HUES64 (cell line): ENCODE measurements at regions not wholly inside any gene's neighbourhood (a gene's known extent, or its start where the extent isn't known, plus 50 kb on each side); places are given as distances from the start of the nearest gene placed in this dataset.

ENCODE experiments used
- H3K27ac ChIP-seq: 2 replicates; pipeline ENCODE4 v1.7.0; 2013; ENCODE audit warnings: low read depth, low read length, inconsistent platforms
- H3K27me3 ChIP-seq: 2 replicates; pipeline ENCODE4 v1.6.1; 2013; ENCODE audit warnings: mild to moderate bottlenecking, low read length; ENCODE audit not compliant: insufficient read depth
- H3K36me3 ChIP-seq: 2 replicates; pipeline ENCODE4 v1.6.1; 2013; ENCODE audit warnings: mild to moderate bottlenecking, low read length; ENCODE audit not compliant: insufficient read depth
- H3K4me1 ChIP-seq: 2 replicates; pipeline ENCODE4 v1.6.1; 2013; ENCODE audit warnings: mild to moderate bottlenecking, low read length, moderate library complexity; ENCODE audit not compliant: insufficient read depth
- H3K4me3 ChIP-seq: 2 replicates; pipeline ENCODE4 v1.5.1; 2013; ENCODE audit warnings: mild to moderate bottlenecking, low read length, moderate library complexity
- H3K9ac ChIP-seq: 2 replicates; pipeline ENCODE4 v1.6.1; 2013; ENCODE audit warnings: mild to moderate bottlenecking, low read depth, low read length
- H3K9me3 ChIP-seq: 2 replicates; pipeline ENCODE4 v1.6.1; 2013; ENCODE audit warnings: low read depth, low read length; ENCODE audit not compliant: insufficient read depth
- WGBS: fragments of 150-250, 120-280 bp; methylation state at CpG from one replicate; pipeline ENCODE4 v1.1.7; 2013; ENCODE audit warnings: missing lambda C conversion rate; 5-methylcytosine and 5-hydroxymethylcytosine counted together

GRCh38 chr11:20278727-20279126 lies 84.8 kb upstream of the HTATIP2 start:
- Histone ChIP-seq H3K4me3 (no peak overlapping the region), H3K9ac (no peak overlapping the region), H3K9me3 (no peaks in the 10 kb centered on the region), H3K4me1 (peaks cover 13% of the 10 kb centered on the region; the same call in 1 of the 2 replicates), H3K36me3 (no peaks in the 10 kb centered on the region), H3K27ac (no peak overlapping the region), H3K27me3 (peaks cover 28% of the 10 kb centered on the region; the same call in 1 of the 2 replicates)
- 73% methylated on average over 2 of the region's 5 CpGs for WGBS

DNA sequence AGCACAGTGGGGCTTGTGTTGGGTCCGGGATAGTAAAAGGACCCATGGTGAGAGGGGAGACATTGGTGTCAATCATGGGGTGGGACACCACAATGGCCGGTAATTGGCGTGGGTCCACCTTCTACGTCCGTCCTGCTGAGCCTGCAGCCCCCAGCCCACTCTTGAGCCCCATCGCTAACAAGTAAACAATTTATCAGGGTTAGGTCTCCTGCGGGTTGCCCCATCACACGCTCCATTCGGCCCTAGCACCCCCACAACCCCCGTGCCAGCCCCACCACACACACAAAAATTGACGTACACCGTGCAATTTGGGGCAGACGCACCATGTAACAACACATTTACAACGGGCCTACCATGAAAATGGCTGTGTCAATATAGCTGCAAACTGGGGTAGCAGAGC lies 86.5 kb upstream of the HTATIP2 start:
- Histone ChIP-seq H3K9me3 (no peaks in the 10 kb centered on the region), H3K27me3 (peaks cover 28% of the 10 kb centered on the region; the same call in 1 of the 2 replicates), H3K4me3 (no peak overlapping the region), H3K27ac (no peak overlapping the region), H3K9ac (no peak overlapping the region), H3K4me1 (peaks cover 13% of the 10 kb centered on the region; the same call in 1 of the 2 replicates), H3K36me3 (no peaks in the 10 kb centered on the region)
- 87% methylated on average over 14 of the region's 14 CpGs for WGBS

- no peaks in the 10 kb centered on the region for H3K36me3 ChIP-seq
- no peak overlapping the region for H3K9ac ChIP-seq
- H3K27ac ChIP-seq, result no peak overlapping the region
- peaks cover 28% of the 10 kb centered on the region; the same call in 1 of the 2 replicates for H3K27me3 ChIP-seq
- H3K4me1 ChIP-seq, result peaks cover 13% of the 10 kb centered on the region; the same call in 1 of the 2 replicates
- no peak overlapping the region for H3K4me3 ChIP-seq
- H3K9me3 ChIP-seq, result no peaks in the 10 kb centered on the region
- 91% methylated on average over 15 of the region's 15 CpGs for WGBS
Measured at GRCh38 chr11:20275987-20276965, 87.2 kb upstream of the HTATIP2 start.

GRCh38 chr11:20274031-20274430 lies 89.5 kb upstream of the HTATIP2 start:
- peaks cover 13% of the 10 kb centered on the region; the same call in 1 of the 2 replicates for H3K4me1 ChIP-seq
- no peak overlapping the region for H3K4me3 ChIP-seq
- no peaks in the 10 kb centered on the region for H3K36me3 ChIP-seq
- H3K27me3 ChIP-seq, result peaks cover 18% of the 10 kb centered on the region; the same call in 1 of the 2 replicates
- no peaks in the 10 kb centered on the region for H3K9me3 ChIP-seq
- no peak overlapping the region for H3K27ac ChIP-seq
- 75% methylated on average over 5 of the region's 5 CpGs for WGBS
- no peak overlapping the region for H3K9ac ChIP-seq

DNA sequence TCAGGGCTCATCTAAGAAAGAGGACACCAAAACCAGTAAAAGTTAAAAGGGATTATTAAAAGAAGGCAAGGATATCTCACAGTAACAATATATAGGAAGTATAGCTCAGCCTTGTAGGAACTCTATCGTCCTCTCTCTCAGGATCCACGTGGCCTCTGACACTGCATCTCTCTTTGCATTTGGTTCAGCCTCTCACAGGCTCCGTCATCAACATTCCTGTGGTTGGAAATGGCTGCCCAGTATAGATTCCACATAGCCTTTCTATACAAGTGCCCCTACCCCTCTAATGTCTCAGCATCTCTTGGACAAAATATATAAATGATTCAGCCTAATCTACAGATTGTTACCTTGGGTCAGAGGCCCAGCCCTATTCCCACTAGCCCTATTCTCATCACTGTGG lies 101.3 kb upstream of the DBX1 start:
- no peaks in the 10 kb centered on the region for H3K36me3 ChIP-seq
- WGBS, result 80% methylated on average over 3 of the region's 3 CpGs
- no peak overlapping the region for H3K4me3 ChIP-seq
- no peaks in the 10 kb centered on the region for H3K4me1 ChIP-seq
- no peaks in the 10 kb centered on the region for H3K9me3 ChIP-seq
- H3K9ac ChIP-seq, result no peak overlapping the region
- no peak overlapping the region for H3K27ac ChIP-seq
- peaks cover 6% of the 10 kb centered on the region; the same call in 1 of the 2 replicates for H3K27me3 ChIP-seq

GRCh38 chr11:20260307-20260706 lies 100.0 kb upstream of the DBX1 start:
- H3K9ac ChIP-seq, result no peak overlapping the region
- no peak overlapping the region for H3K27ac ChIP-seq
- no peaks in the 10 kb centered on the region for H3K9me3 ChIP-seq
- WGBS, result 91% methylated on average over 2 of the region's 2 CpGs
- H3K36me3 ChIP-seq, result no peaks in the 10 kb centered on the region
- peaks cover 6% of the 10 kb centered on the region; the same call in 1 of the 2 replicates for H3K27me3 ChIP-seq
- no peak overlapping the region for H3K4me3 ChIP-seq
- H3K4me1 ChIP-seq, result no peaks in the 10 kb centered on the region

GRCh38 chr11:20259506-20259905 lies 99.2 kb upstream of the DBX1 start:
- no peak overlapping the region for H3K27ac ChIP-seq
- H3K9me3 ChIP-seq, result no peaks in the 10 kb centered on the region
- no peaks in the 10 kb centered on the region for H3K36me3 ChIP-seq
- H3K9ac ChIP-seq, result no peak overlapping the region
- H3K4me1 ChIP-seq, result no peaks in the 10 kb centered on the region
- H3K27me3 ChIP-seq, result peaks cover 9% of the 10 kb centered on the region; the same call in 1 of the 2 replicates
- 88% methylated on average over 2 of the region's 2 CpGs for WGBS
- H3K4me3 ChIP-seq, result no peak overlapping the region

DNA sequence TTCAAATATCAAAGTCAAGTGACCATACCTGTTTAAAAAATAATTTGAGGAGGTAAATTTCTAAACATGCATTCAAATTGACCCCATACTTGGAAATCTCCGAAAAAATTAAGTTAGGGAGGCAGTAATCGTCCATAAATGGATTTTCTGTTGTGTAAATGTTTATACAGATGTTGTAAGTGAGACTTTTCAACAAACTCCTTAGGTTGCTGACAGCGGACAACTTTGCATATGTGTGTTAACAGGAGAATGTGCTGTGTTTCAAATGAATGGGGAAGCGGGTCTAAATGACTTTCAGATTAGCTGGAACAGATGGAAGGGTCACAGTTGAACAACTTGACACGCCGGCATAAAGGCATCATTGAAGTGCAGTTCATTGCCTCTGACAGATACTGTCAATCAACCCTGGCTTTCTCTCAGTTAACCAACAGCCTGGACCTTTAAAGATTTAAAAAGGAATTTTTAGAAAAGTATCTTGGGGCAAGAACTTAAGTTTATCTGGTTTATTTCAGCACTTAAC lies 98.2 kb upstream of the DBX1 start:
- H3K36me3 ChIP-seq, result no peaks in the 10 kb centered on the region
- H3K27me3 ChIP-seq, result peaks cover 9% of the 10 kb centered on the region; the same call in 1 of the 2 replicates
- H3K27ac ChIP-seq, result no peak overlapping the region
- no peak overlapping the region for H3K9ac ChIP-seq
- H3K4me3 ChIP-seq, result no peak overlapping the region
- no peaks in the 10 kb centered on the region for H3K4me1 ChIP-seq
- 91% methylated on average over 6 of the region's 6 CpGs for WGBS
- H3K9me3 ChIP-seq, result no peaks in the 10 kb centered on the region

DNA sequence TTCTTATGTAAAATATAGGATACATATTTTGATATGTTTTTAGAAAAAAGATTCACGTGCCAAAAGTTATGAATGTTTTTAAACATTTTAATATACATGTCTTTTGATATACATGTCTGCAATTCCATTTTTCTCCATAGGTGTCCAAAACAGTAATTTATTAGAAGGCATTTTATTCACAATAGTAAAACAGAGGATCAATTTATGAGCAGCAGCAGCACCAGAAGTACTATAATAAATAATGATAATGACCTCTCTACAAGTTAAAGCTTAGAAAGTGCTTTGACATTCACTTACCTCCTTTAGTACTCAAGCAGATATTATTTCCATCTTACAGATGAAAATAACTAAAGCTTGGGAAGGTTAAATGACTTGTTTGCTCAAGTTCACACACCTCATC lies 96.7 kb upstream of the DBX1 start:
- H3K36me3 ChIP-seq, result no peaks in the 10 kb centered on the region
- peaks cover 9% of the 10 kb centered on the region; the same call in 1 of the 2 replicates for H3K27me3 ChIP-seq
- H3K9ac ChIP-seq, result no peak overlapping the region
- no CpG with 5 or more reads among the region's 1 CpG for WGBS
- H3K27ac ChIP-seq, result no peak overlapping the region
- no peak overlapping the region for H3K4me3 ChIP-seq
- no peaks in the 10 kb centered on the region for H3K4me1 ChIP-seq
- no peaks in the 10 kb centered on the region for H3K9me3 ChIP-seq

GRCh38 chr11:20253796-20254195 lies 93.5 kb upstream of the DBX1 start:
- Histone ChIP-seq H3K9me3 (no peaks in the 10 kb centered on the region), H3K27me3 (peaks cover 26% of the 10 kb centered on the region; the same call in 1 of the 2 replicates), H3K4me1 (peaks cover 11% of the 10 kb centered on the region), H3K4me3 (no peak overlapping the region), H3K27ac (no peak overlapping the region), H3K9ac (no peak overlapping the region), H3K36me3 (no peaks in the 10 kb centered on the region)
- 92% methylated on average over 5 of the region's 5 CpGs for WGBS

- H3K27me3 ChIP-seq, result peaks cover 40% of the 10 kb centered on the region
- 74% methylated on average over 3 of the region's 3 CpGs for WGBS
- H3K9me3 ChIP-seq, result no peaks in the 10 kb centered on the region
- no peaks in the 10 kb centered on the region for H3K36me3 ChIP-seq
- no peak overlapping the region for H3K27ac ChIP-seq
- H3K9ac ChIP-seq, result no peak overlapping the region
- no peak overlapping the region for H3K4me3 ChIP-seq
- peaks cover 34% of the 10 kb centered on the region for H3K4me1 ChIP-seq
Measured at GRCh38 chr11:20251496-20251895, 91.2 kb upstream of the DBX1 start.
